PC-9 (cell line): ENCODE measurements at regions not wholly inside any gene's neighbourhood (a gene's known extent, or its start where the extent isn't known, plus 50 kb on each side); places are given as distances from the start of the nearest gene placed in this dataset.

ENCODE experiments used
- BruUV-seq: library from RNA; stranded (reverse); fragments of 400-500 nt; replicated peaks from 2 replicates; lab custom pipeline; 2021; lab: Mats Ljungman, UMichigan
- CTCF ChIA-PET: fragments of 300-600 bp; sonication (Branson Sonifier 250); formaldehyde crosslinking; loops from one replicate; lab custom pipeline; 2022; ENCODE audit warnings: antibody characterized with exemption; lab: Charles Lee
- POLR2A ChIA-PET: fragments of 300-600 bp; sonication (Branson Sonifier 250); formaldehyde crosslinking; loops from one replicate; lab custom pipeline; 2022; ENCODE audit warnings: antibody characterized with exemption; ENCODE audit not compliant: unreplicated experiment; lab: Charles Lee
- DNase-seq, 2 experiments: peaks; one replicate each; pipeline versions ENCODE4 v3.0.0 to v3.0.0-alpha.2; 2015 to 2022; ENCODE audit warnings: mixed read lengths in 1 of 2
- H2AFZ ChIP-seq: fragments of 200-600 bp; sonication (generic); 2 replicates; pipeline ENCODE4 v1.8.1; 2017; ENCODE audit warnings: antibody characterized with exemption
- H3F3A ChIP-seq: fragments of 200-600 bp; sonication (generic); 2 replicates; pipeline ENCODE4 v1.8.1; 2017; ENCODE audit warnings: antibody characterized with exemption, mild to moderate bottlenecking, low read depth; ENCODE audit not compliant: insufficient read depth
- H3K27ac ChIP-seq: fragments of 200-600 bp; sonication (generic); 2 replicates; pipeline ENCODE4 v1.6.1; 2016; ENCODE audit warnings: mixed run types
- H3K27me3 ChIP-seq: fragments of 200-600 bp; sonication (generic); 2 replicates; pipeline ENCODE4 v1.6.1; 2016; ENCODE audit warnings: low read depth, mixed run types; ENCODE audit not compliant: insufficient read depth
- H3K36me3 ChIP-seq: fragments of 200-600 bp; sonication (generic); 2 replicates; pipeline ENCODE4 v1.6.1; 2016; ENCODE audit warnings: low read depth, mixed run types
- H3K4me1 ChIP-seq: fragments of 200-600 bp; sonication (generic); replicated peaks from 2 replicates; pipeline ENCODE4 v1.6.1; 2016; ENCODE audit warnings: mixed run types; ENCODE audit not compliant: insufficient read depth
- H3K4me2 ChIP-seq: fragments of 200-600 bp; sonication (generic); 2 replicates; pipeline ENCODE4 v1.6.1; 2017; ENCODE audit warnings: mixed run types
- H3K4me3 ChIP-seq: fragments of 200-600 bp; sonication (generic); 2 replicates; pipeline ENCODE4 v1.6.1; 2016; ENCODE audit warnings: mixed run types
- H3K79me2 ChIP-seq: fragments of 200-600 bp; sonication (generic); 2 replicates; pipeline ENCODE4 v1.6.1; 2017; ENCODE audit warnings: low read depth, mixed run types
- H3K9me2 ChIP-seq: fragments of 200-600 bp; sonication (generic); 2 replicates; pipeline ENCODE4 v1.8.1; 2017; ENCODE audit warnings: mild to moderate bottlenecking; ENCODE audit not compliant: insufficient read depth
- H3K9me3 ChIP-seq: fragments of 200-600 bp; sonication (generic); 2 replicates; pipeline ENCODE4 v1.8.1; 2016; ENCODE audit warnings: low read depth; ENCODE audit not compliant: insufficient read depth
- H4K20me1 ChIP-seq: fragments of 200-600 bp; sonication (generic); 2 replicates; pipeline ENCODE4 v1.8.1; 2017; ENCODE audit not compliant: insufficient read depth
- EZH2 ChIP-seq: fragments of 200-600 bp; sonication (generic); IDR thresholded peaks from 2 replicates; pipeline ENCODE4 v1.8.0; 2017; ENCODE audit warnings: antibody characterized with exemption, low read depth
- intact Hi-C: fragments of 100-400 bp; cut with micrococcal nuclease; formaldehyde crosslinking; loops from one replicate; pipeline ENCODE4 v1.10.0; 2022; ENCODE audit not compliant: unreplicated experiment
- TF ChIP-seq, protein P1 (sequence below): fragments of 200-600 bp; sonication (generic); conservative IDR thresholded peaks from 2 replicates; pipeline ENCODE4 v1.6.1; 2017; ENCODE audit warnings: mixed run types, antibody characterized with exemption, mild to moderate bottlenecking, moderate library complexity

GRCh38 chr4:110926841-110927400 lies 304.0 kb upstream of the PITX2 start:
- no peak for DNase-seq
- POLR2A ChIA-PET = interaction anchor here (0.7 kb wide), 1 partner anchor 298 kb away, joined by 5 read pairs; no protein-coding TSS in a partner anchor
- Histone ChIP-seq H2AFZ (no peak overlapping the region), H3K4me2 (no peak overlapping the region), H4K20me1 (no peaks in the 10 kb centered on the region), H3K4me3 (no peak overlapping the region), H3K27me3 (no peaks in the 10 kb centered on the region), H3K36me3 (no peaks in the 10 kb centered on the region), H3K9me3 (no peaks in the 10 kb centered on the region), H3K4me1 (no peaks in the 10 kb centered on the region), H3K9me2 (no peaks in the 10 kb centered on the region), H3K27ac (no peak overlapping the region), H3F3A (no peaks in the 10 kb centered on the region), H3K79me2 (no peaks in the 10 kb centered on the region)
- no TSS peak for BruUV-seq
- intact Hi-C loops = no loop called here
- TF ChIP-seq EZH2 = no peak
- TF ChIP-seq, protein P1, sequence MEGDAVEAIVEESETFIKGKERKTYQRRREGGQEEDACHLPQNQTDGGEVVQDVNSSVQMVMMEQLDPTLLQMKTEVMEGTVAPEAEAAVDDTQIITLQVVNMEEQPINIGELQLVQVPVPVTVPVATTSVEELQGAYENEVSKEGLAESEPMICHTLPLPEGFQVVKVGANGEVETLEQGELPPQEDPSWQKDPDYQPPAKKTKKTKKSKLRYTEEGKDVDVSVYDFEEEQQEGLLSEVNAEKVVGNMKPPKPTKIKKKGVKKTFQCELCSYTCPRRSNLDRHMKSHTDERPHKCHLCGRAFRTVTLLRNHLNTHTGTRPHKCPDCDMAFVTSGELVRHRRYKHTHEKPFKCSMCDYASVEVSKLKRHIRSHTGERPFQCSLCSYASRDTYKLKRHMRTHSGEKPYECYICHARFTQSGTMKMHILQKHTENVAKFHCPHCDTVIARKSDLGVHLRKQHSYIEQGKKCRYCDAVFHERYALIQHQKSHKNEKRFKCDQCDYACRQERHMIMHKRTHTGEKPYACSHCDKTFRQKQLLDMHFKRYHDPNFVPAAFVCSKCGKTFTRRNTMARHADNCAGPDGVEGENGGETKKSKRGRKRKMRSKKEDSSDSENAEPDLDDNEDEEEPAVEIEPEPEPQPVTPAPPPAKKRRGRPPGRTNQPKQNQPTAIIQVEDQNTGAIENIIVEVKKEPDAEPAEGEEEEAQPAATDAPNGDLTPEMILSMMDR = no peak
- CTCF ChIA-PET = no interaction called here

DNA sequence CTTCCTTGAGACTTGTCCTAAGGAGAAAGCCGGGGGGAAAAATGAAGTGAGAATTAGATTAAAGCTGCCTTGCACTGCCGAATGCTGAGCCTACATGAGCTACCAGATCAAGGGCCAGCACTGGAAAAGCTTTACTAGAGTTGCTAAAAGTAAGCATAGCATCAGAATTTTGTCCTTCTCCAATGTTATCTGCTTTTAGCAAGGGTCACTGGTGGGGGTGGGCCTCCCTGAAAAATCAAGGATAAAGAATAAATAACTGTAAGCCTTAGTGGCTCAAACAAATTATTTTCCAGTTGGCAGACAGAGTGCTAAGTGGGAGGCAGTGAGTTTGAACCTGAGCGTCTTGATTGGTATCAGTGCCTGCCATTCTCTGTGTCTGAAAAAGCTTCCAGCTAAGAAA lies 310.5 kb upstream of the PITX2 start:
- Histone ChIP-seq H3K36me3 (no peaks in the 10 kb centered on the region), H3K9me3 (no peaks in the 10 kb centered on the region), H3K4me1 (no peaks in the 10 kb centered on the region), H3K79me2 (no peaks in the 10 kb centered on the region), H3K27me3 (no peaks in the 10 kb centered on the region), H3F3A (no peaks in the 10 kb centered on the region), H4K20me1 (no peaks in the 10 kb centered on the region), H3K4me2 (no peak overlapping the region), H3K9me2 (no peaks in the 10 kb centered on the region), H2AFZ (no peak overlapping the region), H3K4me3 (no peak overlapping the region), H3K27ac (no peak overlapping the region)
- ChIA-PET CTCF (no interaction called here), POLR2A (no interaction called here)
- intact Hi-C loops = no loop called here
- BruUV-seq = no TSS peak
- no peak for DNase-seq
- TF ChIP-seq, protein P1 = no peak
- TF ChIP-seq EZH2 = no peak

GRCh38 chr4:110944501-110944900 lies 321.6 kb upstream of the PITX2 start:
- Histone ChIP-seq H3K79me2 (no peaks in the 10 kb centered on the region), H3K27ac (no peak overlapping the region), H4K20me1 (no peaks in the 10 kb centered on the region), H3K4me2 (no peak overlapping the region), H3K9me3 (no peaks in the 10 kb centered on the region), H2AFZ (no peak overlapping the region), H3F3A (no peaks in the 10 kb centered on the region), H3K27me3 (no peaks in the 10 kb centered on the region), H3K36me3 (no peaks in the 10 kb centered on the region), H3K9me2 (no peaks in the 10 kb centered on the region), H3K4me1 (no peaks in the 10 kb centered on the region), H3K4me3 (no peak overlapping the region)
- CTCF ChIA-PET = no interaction called here
- intact Hi-C loops = no loop called here
- no peak for DNase-seq
- POLR2A ChIA-PET = no interaction called here
- no TSS peak for BruUV-seq
- TF ChIP-seq EZH2 = no peak
- TF ChIP-seq, protein P1 = no peak
